GM18502 (cell line): ENCODE measurements at regions not wholly inside any gene's neighbourhood (a gene's known extent, or its start where the extent isn't known, plus 50 kb on each side); places are given as distances from the start of the nearest gene placed in this dataset.
A peak's percentile ranks its signal among the peaks of the same experiment; 100 is the strongest.

Experiments used
- ATAC-seq: cut with Tn5 transposase; IDR thresholded peaks from one replicate; pipeline ENCODE4 v1.9.1; 2021; ENCODE audit warnings: mild to moderate bottlenecking; ENCODE audit not compliant: unreplicated experiment, poor library complexity

GRCh38 chr3:27594096-27594690 is 110.0 kb upstream of the SLC4A7 start:
- ATAC-seq = no peak

- no peak for ATAC-seq
These were observed 109.0 kb upstream of the SLC4A7 start for GRCh38 chr3:27593173-27593572.

- ATAC-seq = peak; percentile 78
These were observed 107.4 kb upstream of the SLC4A7 start for GRCh38 chr3:27591312-27592210.

- no peak for ATAC-seq
These were observed 106.5 kb upstream of the SLC4A7 start for GRCh38 chr3:27590437-27591298.

GRCh38 chr3:27589795-27590194 is 105.6 kb upstream of the SLC4A7 start:
- ATAC-seq = no peak

- ATAC-seq = no peak
These were observed 101.2 kb upstream of the SLC4A7 start for GRCh38 chr3:27585429-27585828.

- ATAC-seq = no peak
These were observed 100.7 kb upstream of the SLC4A7 start for GRCh38 chr3:27584874-27585273.

GRCh38 chr3:27581852-27582251 is 97.7 kb upstream of the SLC4A7 start:
- ATAC-seq = no peak

GRCh38 chr3:27578032-27578431 is 93.8 kb upstream of the SLC4A7 start:
- ATAC-seq = no peak

GRCh38 chr3:27577504-27577903 is 93.3 kb upstream of the SLC4A7 start:
- ATAC-seq = no peak

- ATAC-seq = no peak
These were observed 92.0 kb upstream of the SLC4A7 start for GRCh38 chr3:27576171-27576570.

- no peak for ATAC-seq
These were observed 91.3 kb upstream of the SLC4A7 start for GRCh38 chr3:27575499-27575898.

GRCh38 chr3:27574438-27574795 is 90.2 kb upstream of the SLC4A7 start:
- ATAC-seq = no peak

GRCh38 chr3:27573780-27574437 is 89.7 kb upstream of the SLC4A7 start:
- ATAC-seq = no peak

GRCh38 chr3:27573138-27573537 is 89.0 kb upstream of the SLC4A7 start:
- no peak for ATAC-seq

GRCh38 chr3:27571345-27571744 is 87.2 kb upstream of the SLC4A7 start:
- ATAC-seq = no peak

- no peak for ATAC-seq
These were observed 86.4 kb upstream of the SLC4A7 start for GRCh38 chr3:27570421-27571106.

GRCh38 chr3:27568393-27568792 is 84.2 kb upstream of the SLC4A7 start:
- ATAC-seq = no peak

- no peak for ATAC-seq
These were observed 83.1 kb upstream of the SLC4A7 start for GRCh38 chr3:27567251-27567650.
